HG02884 (cell line): ENCODE measurements at regions not wholly inside any gene's neighbourhood (a gene's known extent, or its start where the extent isn't known, plus 50 kb on each side); places are given as distances from the start of the nearest gene placed in this dataset.
"Not testable (repeated sequence)": the region's sequence is repeated elsewhere in the genome, so short reads cannot be mapped to it uniquely, and the experiment has no call there.

Experiments
- ATAC-seq: cut with Tn5 transposase; IDR thresholded peaks from one replicate; pipeline ENCODE4 v1.9.1; 2021; ENCODE audit warnings: mild to moderate bottlenecking, moderate library complexity; ENCODE audit not compliant: unreplicated experiment

DNA sequence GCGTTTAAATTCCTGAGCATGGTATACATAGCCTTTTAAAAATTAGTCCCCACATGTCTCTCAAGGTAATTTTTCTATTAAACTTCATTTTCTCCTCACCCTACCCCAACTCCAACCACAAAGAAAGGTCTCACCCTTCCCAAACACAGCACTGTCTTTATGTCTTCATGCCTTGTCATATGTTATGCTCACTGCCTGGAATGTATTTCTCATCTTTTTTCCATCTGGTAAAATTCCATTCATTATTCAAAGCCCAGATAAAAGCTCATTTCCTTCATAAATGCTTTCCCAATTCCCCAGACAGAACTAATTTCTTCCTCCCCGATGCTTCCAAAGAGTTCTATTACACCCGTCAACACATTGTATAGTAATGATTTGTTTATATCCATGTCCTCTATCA is 302.0 kb downstream of the ALDH8A1 start:
- ATAC-seq = no peak

DNA sequence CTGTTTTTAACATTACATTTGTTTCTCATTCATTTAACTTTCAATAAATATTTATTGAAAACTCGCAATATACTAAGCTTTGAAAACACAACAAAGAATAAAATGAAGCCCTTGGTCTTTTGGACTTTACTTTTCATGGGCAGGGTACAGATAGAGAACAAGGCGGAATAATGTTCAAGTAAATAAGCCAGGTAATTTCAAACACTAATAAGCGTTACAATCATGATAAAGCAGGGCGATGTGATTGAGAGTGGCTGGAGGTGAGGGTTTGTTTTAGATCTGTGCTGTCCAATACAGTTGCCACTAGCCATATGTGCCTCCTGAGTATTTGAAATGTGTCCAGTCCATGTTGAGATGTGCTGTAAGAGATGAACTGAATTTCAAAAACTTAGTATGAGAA is 307.1 kb downstream of the ALDH8A1 start:
- ATAC-seq = no peak

DNA sequence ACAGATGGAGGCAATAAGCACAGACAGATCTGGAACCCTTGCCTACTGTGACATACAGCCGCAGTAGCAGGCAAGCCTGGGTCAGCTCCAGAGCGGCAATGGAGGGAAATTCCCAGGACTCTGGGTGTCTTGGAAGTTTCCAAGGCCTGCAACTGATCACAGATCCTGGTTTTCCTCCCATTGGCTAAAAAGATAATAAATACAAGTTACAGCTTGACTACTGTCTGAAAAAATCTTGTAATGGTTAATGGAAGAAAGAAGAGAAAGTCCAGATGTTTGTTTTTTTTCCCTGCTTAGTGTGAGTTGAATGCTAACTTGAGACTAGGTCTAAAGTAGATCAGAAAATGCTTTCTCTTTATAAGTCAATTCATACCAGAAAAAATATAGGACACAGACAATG is 307.6 kb downstream of the ALDH8A1 start:
- ATAC-seq = no peak

DNA sequence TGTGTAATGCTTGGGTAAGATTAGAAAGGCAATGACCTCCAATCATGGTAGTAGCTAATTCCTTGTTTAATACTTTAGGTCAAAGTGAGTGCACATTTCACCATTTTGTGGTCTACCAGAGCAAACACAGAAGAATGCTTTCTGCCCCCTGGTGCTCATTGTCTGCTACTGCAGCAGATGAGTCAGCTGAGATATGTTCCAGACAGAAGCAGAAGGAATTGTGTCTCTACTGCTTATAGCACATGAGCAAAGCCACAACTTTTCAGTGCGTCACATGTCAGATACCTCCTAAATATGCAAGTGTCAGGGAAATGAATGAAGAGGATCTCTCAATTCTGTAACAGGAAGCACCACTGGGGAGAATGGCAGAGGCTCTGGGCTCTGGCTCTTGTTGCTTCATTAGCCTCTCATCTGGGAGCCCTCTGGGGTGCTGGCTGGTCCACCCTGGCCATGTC is 308.9 kb downstream of the ALDH8A1 start:
- peak; percentile 66 for ATAC-seq

DNA sequence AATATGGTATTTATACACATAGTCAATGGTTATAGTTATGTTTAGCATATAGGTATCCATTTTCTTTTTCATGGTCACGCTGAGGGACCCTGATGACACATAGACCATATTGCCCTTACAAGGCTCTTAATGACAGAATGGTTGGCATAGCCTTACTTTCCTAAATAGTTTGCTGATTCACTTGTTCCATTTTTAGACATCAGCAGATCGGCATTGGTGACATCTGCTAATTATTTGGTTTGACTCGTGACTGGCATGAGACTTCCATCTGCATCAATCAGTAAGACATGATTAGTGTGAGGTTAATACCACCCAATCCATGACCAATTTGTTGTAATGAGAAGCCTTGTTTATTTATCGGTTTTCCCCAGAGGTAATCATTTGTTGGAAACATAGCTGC is 309.7 kb downstream of the ALDH8A1 start:
- ATAC-seq = no peak

DNA sequence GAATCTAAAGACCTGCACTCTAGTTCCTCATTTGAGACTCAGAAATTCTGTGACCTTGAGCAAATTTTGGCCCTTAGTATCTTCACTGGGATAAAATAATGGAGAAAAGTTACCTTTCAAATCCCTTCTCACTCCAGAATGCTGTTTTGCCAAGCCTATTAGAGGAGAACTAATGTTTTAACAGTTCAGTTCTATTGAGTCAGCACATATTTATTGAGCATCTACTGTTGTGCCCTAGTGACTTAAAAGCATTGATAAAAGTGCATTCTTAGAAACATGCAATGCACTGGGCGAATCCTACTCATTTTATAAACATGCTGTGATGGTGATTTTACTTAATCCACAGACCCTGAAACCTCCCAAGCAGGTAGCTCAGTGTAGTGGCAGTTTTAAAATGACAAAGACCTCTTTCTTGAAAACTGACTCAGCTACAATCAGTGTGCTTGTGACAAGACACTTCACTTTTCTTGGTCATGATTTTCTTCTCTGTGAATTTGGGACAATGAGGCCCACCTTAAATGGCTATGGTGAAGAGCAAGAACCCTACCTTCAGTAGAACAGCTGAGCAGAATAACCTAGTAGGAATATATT is 312.0 kb downstream of the ALDH8A1 start:
- no peak for ATAC-seq

DNA sequence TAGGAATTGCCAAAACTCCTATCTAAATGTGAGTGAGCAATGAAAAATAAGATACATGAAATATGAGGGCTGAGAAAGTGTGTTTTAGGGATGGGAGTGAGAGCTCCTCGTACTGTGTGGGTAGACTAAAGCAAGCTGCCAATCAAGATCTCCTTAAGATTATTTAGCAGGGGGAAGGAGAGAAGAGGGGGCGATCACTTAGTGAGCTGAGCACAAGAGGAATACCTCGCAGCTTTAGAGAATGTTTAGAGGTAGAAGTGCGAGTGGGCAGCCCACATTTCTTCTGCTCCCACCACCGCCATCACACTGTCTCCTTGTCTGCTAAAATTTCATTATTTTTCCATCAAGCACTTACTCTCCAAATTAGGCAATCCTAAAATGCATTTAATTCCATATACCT is 312.6 kb downstream of the ALDH8A1 start:
- ATAC-seq = no peak

DNA sequence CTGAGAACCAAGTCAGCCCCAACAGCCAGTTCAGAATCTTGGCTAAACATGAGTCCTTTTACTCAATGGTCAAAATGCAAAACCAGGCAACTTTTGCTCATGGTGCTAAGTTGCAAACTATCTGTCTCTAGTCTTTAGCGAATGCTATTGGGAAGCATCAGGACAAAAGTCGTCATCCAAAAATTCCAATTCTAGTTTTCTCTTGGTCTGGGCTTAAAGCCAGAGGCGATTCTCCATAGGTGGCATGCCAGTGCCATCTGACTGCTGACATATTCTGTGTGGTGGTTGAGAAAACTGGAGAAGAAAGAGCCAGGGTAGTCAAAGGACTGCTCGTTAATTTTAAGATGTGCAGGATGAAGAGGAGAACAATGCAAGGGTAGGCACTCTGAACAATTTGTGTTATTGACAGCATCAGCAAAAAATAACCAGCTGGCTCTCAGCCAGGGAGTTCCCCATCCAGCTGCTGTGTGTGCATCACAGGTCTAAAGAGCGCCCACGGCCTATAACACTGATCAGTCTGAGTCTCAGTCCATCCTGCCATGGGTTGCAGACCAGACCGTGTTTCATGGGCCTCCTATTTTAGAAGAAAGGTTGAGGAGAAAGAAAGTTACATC is 313.6 kb downstream of the ALDH8A1 start:
- ATAC-seq = peak; percentile 73

DNA sequence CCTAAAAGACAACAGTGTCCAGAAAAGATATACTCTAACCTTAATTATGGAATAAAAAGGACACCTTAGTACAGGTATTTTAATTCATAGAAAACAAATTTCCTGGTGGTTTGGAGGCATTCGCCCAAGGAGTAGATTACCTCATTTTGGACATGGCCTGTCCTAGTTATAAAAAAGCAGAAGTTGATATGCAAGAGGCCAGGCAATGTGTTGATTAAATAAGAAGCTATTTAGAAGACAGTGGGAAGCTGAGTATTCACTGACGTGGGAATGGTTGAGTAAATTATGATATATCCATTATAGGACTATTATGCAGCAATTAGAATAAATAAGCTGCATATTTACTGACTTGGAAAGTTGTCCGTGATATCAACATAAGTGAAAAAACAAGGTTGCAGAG is 314.9 kb downstream of the ALDH8A1 start:
- no peak for ATAC-seq

DNA sequence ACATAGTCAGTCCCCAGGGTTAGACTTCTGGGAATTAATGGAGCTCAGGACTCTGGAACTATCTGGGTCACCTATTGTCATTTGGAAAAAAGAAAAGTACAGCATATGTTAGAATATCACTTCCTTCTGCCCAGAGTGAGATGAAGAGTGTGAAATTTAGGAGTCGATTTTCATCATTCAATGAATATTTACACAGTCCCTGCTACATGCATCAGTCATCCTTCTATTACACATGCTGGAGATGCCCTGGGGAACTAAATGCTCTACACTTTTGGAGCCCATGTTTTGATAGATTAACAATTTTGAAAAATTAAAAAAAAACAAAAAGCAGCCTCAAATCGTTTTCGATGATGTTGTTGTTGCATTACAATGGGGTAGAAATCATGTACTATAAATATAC is 315.4 kb downstream of the ALDH8A1 start:
- no peak for ATAC-seq

DNA sequence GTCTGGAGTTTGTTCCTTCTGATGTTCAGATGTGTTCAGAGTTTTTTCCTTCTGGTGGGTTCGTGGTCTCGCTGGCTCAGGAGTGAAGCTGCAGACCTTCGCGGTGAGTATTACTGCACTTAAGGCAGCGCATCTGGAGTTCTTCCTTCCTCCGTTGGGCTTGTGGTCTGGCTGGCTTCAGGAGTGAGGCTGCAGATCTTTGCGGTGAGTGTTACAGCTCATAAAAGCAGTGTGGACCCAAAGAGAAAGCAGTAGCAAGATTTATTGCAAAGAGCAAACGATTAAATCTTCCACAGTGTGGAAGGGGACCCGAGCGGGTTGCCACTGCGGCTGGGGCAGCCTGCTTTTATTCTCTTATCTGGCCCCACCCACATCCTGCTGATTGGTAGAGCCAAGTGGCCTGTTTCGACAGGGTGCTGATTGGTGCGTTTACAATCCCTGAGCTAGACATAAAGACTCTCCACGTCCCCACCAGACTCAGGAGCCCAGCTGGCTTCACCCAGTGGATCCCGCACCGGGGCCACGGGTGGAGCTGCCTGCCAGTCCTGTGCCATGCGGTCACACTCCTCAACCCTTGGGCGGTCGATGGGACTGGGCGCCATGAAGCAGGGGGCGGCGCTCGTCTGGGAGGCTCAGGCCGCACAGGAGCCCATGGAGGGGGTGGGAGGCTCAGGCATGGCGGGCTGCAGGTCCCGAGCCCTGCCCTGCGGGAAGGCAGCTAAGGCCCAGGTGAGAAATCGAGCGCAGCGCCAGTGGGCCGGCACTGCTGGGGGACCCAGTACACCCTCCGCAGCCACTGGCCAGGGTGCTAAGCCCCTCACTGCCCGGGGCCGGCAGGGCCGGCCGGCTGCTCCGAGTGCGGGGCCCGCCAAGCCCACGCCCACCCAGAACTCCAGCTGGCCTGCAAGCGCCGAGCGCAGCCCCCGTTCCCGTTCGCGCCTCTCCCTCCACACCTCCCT is 315.3 kb upstream of the SGK1 start:
- not testable (repeated sequence) for ATAC-seq

DNA sequence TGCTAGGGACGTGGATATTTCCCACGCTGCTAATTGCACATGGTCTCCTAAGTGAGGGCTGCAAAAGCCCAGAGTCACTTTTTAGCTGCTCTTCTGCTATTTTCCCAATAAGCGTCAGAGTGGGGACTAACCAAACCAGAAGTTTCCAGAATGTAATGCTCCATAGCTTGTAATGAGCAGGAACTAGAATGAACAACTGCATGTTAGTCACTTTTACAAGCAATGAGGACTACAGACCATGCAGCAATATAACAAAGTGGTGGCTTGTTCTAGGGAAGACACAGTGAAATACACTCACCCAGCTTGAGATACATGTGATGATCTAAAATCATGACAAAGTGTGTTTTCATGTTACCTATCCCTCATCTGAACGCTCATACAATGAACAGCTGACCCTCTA is 314.1 kb upstream of the SGK1 start:
- no peak for ATAC-seq

DNA sequence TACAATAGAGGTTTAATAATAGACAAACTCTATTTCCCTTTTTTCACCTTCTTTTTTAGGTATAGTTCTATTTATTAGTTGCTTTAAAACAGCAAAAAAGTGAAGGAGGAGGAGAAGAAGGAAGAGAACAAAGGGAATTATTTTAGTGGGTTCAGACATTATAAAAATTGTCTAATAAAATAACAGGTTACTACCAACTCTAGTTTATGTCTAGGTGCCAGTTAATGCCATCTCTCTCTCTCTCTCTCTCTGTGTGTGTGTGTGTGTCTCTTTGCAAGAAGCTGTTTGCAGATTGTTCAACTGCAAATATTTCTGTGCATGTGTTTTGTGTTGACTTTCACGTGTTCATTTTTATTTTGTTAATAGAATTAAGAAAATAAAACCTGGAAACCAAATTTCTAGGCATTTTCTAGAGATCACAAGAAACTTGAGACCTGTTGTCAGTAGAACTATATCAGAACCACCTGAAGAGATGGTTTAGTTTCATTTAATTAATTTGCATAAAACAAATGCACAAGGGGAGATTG is 313.5 kb upstream of the SGK1 start:
- ATAC-seq = no peak

DNA sequence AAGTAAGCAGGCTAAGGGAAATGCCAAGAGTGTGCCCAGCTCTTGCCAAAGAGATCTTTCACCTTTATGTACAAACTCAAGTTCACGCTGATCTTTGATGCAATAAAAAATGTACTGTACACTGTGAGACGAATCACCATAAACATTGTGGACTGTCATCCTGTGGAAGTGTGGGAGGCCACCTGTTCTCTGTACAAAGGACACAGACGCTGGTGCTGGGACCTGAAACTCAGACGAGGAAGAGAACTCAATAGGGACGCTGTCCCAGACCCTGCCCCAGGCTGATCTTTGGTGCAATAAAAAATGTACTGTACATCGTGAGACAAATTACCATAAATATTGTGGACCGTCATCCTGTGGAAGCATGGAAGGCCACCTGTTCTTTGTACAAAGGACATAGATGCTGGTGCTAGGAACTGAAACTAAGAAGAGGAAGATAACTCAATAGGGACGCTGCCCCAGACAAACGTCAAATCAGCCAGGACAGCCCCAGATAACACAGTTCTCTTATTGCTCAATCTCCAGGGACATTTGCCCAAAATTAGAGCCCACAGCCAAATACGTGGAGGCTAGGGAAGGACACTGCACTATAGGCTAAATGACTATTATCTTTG is 312.7 kb upstream of the SGK1 start:
- no peak for ATAC-seq

DNA sequence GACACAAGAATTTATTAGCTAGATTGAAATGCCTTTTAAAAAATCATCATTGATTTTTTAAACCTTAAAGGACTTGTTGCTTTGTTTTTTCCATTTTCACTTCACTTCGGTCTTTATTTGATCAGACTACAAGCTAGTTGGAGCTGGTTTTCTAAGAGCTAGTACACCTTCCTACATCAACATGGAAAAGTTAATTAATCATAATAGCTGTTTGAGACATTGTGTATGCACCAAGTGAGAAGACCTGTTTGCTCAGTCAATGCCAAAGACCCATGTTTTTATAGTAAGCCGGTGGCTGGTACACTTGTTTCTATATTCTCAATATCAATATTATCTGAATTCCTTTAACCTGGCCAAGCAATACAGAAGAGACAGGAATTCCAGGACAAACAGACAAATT is 310.2 kb upstream of the SGK1 start:
- no peak for ATAC-seq

DNA sequence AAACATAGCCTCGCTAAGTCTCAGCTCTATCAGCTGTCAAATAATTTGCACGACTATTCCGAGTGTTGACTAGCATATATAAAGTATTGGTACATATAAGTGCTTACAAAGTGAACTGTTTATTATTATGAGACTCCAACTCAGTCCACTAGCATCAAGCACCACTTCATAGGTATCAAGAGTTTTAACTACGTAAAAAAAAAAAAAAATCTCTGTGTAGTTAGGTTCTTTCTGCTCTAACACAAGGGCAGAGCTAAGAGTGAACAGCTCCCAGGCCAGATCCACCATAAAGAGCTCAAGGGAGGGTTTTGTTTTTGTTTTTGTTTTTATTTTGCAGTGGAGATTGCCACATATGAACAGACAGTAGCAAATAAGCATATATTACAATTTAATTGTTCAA is 309.8 kb upstream of the SGK1 start:
- no peak for ATAC-seq

DNA sequence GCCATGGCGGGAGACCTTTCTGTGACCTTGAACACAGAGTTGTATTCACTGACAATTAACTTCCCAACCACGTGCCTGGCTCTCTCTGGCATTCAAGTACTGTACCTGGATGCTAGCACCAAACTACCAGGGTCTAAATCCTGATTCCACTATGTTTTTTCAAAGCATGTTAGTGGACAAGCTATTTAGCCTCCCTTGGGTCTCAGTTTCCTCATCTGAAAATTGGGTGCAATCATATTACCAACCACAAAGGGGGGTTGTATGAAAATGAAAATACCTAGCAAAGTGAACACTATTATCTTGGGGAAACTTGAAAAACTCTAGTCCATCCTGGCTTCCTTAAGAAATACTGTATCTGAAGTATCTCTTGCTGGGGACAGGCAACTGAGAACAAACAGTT is 308.7 kb upstream of the SGK1 start:
- ATAC-seq = no peak

DNA sequence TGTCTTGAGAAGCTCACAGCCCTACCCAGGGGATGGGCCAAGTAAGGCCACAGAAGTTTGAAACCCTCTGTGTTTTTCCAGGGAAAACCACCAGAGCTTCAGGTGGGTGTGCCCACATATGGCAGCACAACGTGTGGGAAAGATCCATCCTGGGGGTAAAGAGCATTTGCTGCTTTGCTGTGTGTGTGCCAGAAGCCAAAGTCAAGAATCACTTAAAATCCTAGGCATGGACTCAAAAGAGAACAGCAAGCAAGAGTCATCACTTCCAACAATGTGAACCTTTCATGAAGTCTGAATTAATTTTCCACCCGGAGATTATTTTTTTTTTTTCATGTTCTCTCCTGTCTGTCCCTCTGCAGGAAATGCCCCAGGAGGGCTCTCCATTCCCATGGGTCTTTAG is 308.2 kb upstream of the SGK1 start:
- ATAC-seq = no peak

DNA sequence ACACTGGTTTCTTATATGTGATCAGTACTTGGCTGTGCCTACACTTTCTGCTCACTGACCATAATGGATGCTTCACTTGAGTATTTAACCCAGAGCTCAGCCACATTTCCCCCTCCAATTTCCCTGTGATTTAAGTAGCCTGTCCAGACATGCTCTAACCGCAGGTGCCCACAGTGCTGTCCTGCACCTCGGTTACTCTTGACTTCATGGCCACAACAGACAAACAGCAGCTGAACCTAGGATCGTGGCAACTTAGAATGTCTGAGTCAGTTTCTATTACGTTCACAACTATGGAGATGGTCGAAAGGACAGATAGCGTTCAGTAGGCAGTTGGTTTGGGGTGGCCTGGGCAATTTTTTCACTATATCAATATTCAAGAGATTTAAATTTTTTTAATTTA is 306.9 kb upstream of the SGK1 start:
- no peak for ATAC-seq

DNA sequence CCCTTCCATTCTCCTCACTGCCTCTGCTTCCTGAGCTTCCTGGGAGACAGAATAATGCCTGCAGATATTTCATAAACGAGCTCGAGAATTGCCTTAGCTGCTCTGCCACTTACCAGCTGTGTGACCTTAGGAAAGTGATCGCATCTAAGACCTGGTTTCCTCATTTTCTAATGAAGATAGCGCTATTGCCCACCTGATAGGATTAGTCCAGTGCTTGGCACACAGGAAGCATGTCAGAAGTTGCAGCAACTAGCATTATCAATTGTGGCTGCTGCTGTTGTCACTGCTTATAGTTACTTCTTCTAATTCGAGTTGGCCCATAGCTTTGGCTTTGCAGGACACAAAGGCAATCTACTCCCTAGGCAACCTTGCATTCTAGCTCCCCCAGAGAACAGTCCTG is 305.5 kb upstream of the SGK1 start:
- ATAC-seq = no peak
